NT2/D1 (cell line): ENCODE measurements at regions not wholly inside any gene's neighbourhood (a gene's known extent, or its start where the extent isn't known, plus 50 kb on each side); places are given as distances from the start of the nearest gene placed in this dataset.

Source experiments
- SUZ12 ChIP-seq: IDR thresholded peaks from 2 replicates; pipeline ENCODE4 v1.6.1; 2011; ENCODE audit not compliant: insufficient read length, insufficient read depth; ENCODE audit errors: extremely low read depth
- YY1 ChIP-seq: IDR thresholded peaks from 2 replicates; pipeline ENCODE4 v1.6.1; 2011; ENCODE audit not compliant: insufficient read length, insufficient read depth
- ZNF274 ChIP-seq: IDR thresholded peaks from 2 replicates; pipeline ENCODE4 v1.6.1; 2011; ENCODE audit warnings: mild to moderate bottlenecking, low read depth, low read length

DNA sequence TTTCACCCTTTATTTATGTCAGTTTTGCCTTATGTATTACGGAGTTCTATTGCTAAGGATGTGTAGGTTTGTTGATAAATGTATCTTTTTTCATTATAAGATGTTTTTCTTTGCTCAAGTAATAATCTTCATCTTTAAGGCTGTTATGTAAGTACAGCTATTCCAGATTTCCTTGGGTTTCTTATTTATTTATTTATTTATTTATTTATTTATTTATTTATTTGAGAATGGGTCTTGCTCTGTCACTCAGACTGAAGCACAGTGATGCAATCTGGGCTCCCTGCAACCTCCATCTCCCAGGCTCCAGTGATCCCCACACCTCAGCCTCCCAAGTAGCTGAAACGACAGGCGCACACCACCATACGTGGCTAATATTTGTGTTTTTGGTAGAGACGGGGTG lies 617.0 kb downstream of the SLITRK1 start:
- no peak for TF ChIP-seq YY1
- TF ChIP-seq SUZ12: no peak
- TF ChIP-seq ZNF274: no peak
